Ectodermal cell (in vitro differentiated cells): ENCODE measurements at regions not wholly inside any gene's neighbourhood (a gene's known extent, or its start where the extent isn't known, plus 50 kb on each side); places are given as distances from the start of the nearest gene placed in this dataset.

Experiments
- H3K27ac ChIP-seq: 2 replicates; pipeline ENCODE4 v1.7.0; 2013; ENCODE audit warnings: mild to moderate bottlenecking, low read depth, low read length; ENCODE audit not compliant: insufficient read depth, poor library complexity, severe bottlenecking
- H3K27me3 ChIP-seq: 2 replicates; pipeline ENCODE4 v1.7.0; 2013; ENCODE audit warnings: mild to moderate bottlenecking, low read length; ENCODE audit not compliant: insufficient read depth, control insufficient read depth, poor library complexity, severe bottlenecking
- H3K36me3 ChIP-seq: one replicate; pipeline ENCODE4 v1.7.0; 2013; ENCODE audit warnings: low read length; ENCODE audit not compliant: control insufficient read depth, insufficient read depth
- H3K4me1 ChIP-seq: one replicate; pipeline ENCODE4 v1.7.0; 2013; ENCODE audit warnings: low read length; ENCODE audit not compliant: control insufficient read depth, insufficient read depth
- H3K4me3 ChIP-seq: 2 replicates; pipeline ENCODE4 v1.7.0; 2013; ENCODE audit warnings: low read depth, low read length, control low read depth; ENCODE audit not compliant: insufficient read depth
- H3K9me3 ChIP-seq: 2 replicates; pipeline ENCODE4 v1.7.0; 2013; ENCODE audit warnings: mild to moderate bottlenecking, low read length, moderate library complexity; ENCODE audit not compliant: control insufficient read depth
- WGBS, 2 experiments: methylation state at CpG; one replicate each; pipeline ENCODE4 v1.1.7; 2013; ENCODE audit warnings: missing lambda C conversion rate in 2 of 2; 5-methylcytosine and 5-hydroxymethylcytosine counted together

- H3K36me3 ChIP-seq, result no peaks in the 10 kb centered on the region
- no peak overlapping the region for H3K27ac ChIP-seq
- no peaks in the 10 kb centered on the region for H3K9me3 ChIP-seq
- no peaks in the 10 kb centered on the region for H3K4me1 ChIP-seq
- H3K27me3 ChIP-seq, result no peaks in the 10 kb centered on the region
- H3K4me3 ChIP-seq, result no peak overlapping the region
- WGBS, 2 experiments, result 87 to 88% methylated on average over 5 to 8 of the region's 9 CpGs
Observed at GRCh38 chr5:135234666-135235401, 164.2 kb downstream of the MACROH2A1 start.

- WGBS, 2 experiments, result 94% methylated on average over 12 of the region's 12 CpGs
- H3K36me3 ChIP-seq, result no peaks in the 10 kb centered on the region
- no peaks in the 10 kb centered on the region for H3K9me3 ChIP-seq
- no peak overlapping the region for H3K27ac ChIP-seq
- no peaks in the 10 kb centered on the region for H3K4me1 ChIP-seq
- H3K27me3 ChIP-seq, result no peaks in the 10 kb centered on the region
- no peak overlapping the region for H3K4me3 ChIP-seq
Observed at GRCh38 chr5:135234242-135234641, 164.8 kb downstream of the MACROH2A1 start.

- Histone ChIP-seq H3K4me3 (no peak overlapping the region), H3K36me3 (no peaks in the 10 kb centered on the region), H3K27me3 (no peaks in the 10 kb centered on the region), H3K4me1 (no peaks in the 10 kb centered on the region), H3K9me3 (no peaks in the 10 kb centered on the region), H3K27ac (no peak overlapping the region)
- 94 to 99% methylated on average over 6 of the region's 6 CpGs for WGBS, 2 experiments
Observed at GRCh38 chr5:135233477-135233876, 165.6 kb downstream of the MACROH2A1 start.

- no peaks in the 10 kb centered on the region for H3K4me1 ChIP-seq
- H3K27ac ChIP-seq, result no peak overlapping the region
- 89 to 95% methylated on average over 8 of the region's 8 CpGs for WGBS, 2 experiments
- H3K27me3 ChIP-seq, result no peaks in the 10 kb centered on the region
- no peak overlapping the region for H3K4me3 ChIP-seq
- H3K36me3 ChIP-seq, result no peaks in the 10 kb centered on the region
- H3K9me3 ChIP-seq, result no peaks in the 10 kb centered on the region
Observed at GRCh38 chr5:135232958-135233357, 166.1 kb downstream of the MACROH2A1 start.

GRCh38 chr5:135231289-135231688, 167.7 kb downstream of the MACROH2A1 start:
- Histone ChIP-seq H3K27ac (no peak overlapping the region), H3K36me3 (no peaks in the 10 kb centered on the region), H3K9me3 (no peaks in the 10 kb centered on the region), H3K27me3 (no peaks in the 10 kb centered on the region), H3K4me3 (no peak overlapping the region), H3K4me1 (no peaks in the 10 kb centered on the region)
- WGBS, 2 experiments, result 89 to 92% methylated on average over 2 of the region's 2 CpGs

GRCh38 chr5:135230251-135230925, 168.6 kb downstream of the MACROH2A1 start:
- Histone ChIP-seq H3K36me3 (no peaks in the 10 kb centered on the region), H3K4me3 (no peak overlapping the region), H3K27me3 (no peaks in the 10 kb centered on the region), H3K27ac (no peak overlapping the region), H3K4me1 (no peaks in the 10 kb centered on the region), H3K9me3 (no peaks in the 10 kb centered on the region)
- WGBS, 2 experiments, result 93% methylated on average over 12 of the region's 12 CpGs

- 88 to 90% methylated on average over 4 of the region's 4 CpGs for WGBS, 2 experiments
- Histone ChIP-seq H3K4me3 (no peak overlapping the region), H3K4me1 (no peaks in the 10 kb centered on the region)
Observed at GRCh38 chr5:135229679-135230132, 169.3 kb downstream of the MACROH2A1 start.

GRCh38 chr5:135229122-135229521, 169.9 kb downstream of the MACROH2A1 start:
- Histone ChIP-seq H3K36me3 (no peaks in the 10 kb centered on the region), H3K27ac (no peak overlapping the region), H3K4me1 (no peaks in the 10 kb centered on the region), H3K9me3 (no peaks in the 10 kb centered on the region), H3K27me3 (no peaks in the 10 kb centered on the region), H3K4me3 (no peak overlapping the region)
- 88 to 96% methylated on average over 2 of the region's 2 CpGs for WGBS, 2 experiments

More at GRCh38 chr5:135229679-135230132, 169.3 kb downstream of the MACROH2A1 start:
- Histone ChIP-seq H3K9me3 (no peaks in the 10 kb centered on the region), H3K27me3 (no peaks in the 10 kb centered on the region), H3K27ac (no peak overlapping the region), H3K36me3 (no peaks in the 10 kb centered on the region)

- no peaks in the 10 kb centered on the region for H3K4me1 ChIP-seq
- no peak overlapping the region for H3K27ac ChIP-seq
- H3K9me3 ChIP-seq, result no peaks in the 10 kb centered on the region
- 94 to 97% methylated on average over 1 of the region's 1 CpG for WGBS, 2 experiments
- no peak overlapping the region for H3K4me3 ChIP-seq
- H3K36me3 ChIP-seq, result no peaks in the 10 kb centered on the region
- no peaks in the 10 kb centered on the region for H3K27me3 ChIP-seq
Observed at GRCh38 chr5:135228222-135228621, 170.8 kb downstream of the MACROH2A1 start.
